Kidney capillary endothelial cell (primary cell): ENCODE measurements at regions not wholly inside any gene's neighbourhood (a gene's known extent, or its start where the extent isn't known, plus 50 kb on each side); places are given as distances from the start of the nearest gene placed in this dataset.
A peak's percentile ranks its signal among the peaks of the same experiment; 100 is the strongest.
"Not testable (repeated sequence)": the region's sequence is repeated elsewhere in the genome, so short reads cannot be mapped to it uniquely, and the experiment has no call there.

ENCODE experiments used
- DNase-seq: peaks from one replicate; pipeline ENCODE4 v3.0.0-alpha.2; 2018; ENCODE audit warnings: low spot score

DNA sequence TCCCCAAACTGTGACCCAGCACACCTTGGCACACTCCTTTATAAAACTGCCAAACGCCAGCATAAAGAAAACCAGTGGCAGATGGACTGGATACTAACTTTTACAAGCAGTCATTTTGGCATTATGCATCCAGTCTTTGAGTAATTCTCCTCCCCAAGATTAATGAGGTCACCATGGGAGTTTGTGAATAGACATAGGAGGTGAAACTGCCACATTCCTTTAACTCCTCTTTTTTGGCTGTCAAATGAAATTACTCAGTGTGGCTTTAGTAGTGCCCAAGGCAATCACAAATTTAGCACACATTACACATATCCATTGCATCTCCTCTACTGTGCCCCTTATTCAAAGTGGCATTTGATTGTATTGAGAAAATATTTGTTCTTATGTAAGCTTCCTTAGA lies 315.3 kb upstream of the FGF13 start:
- DNase-seq = no peak

DNA sequence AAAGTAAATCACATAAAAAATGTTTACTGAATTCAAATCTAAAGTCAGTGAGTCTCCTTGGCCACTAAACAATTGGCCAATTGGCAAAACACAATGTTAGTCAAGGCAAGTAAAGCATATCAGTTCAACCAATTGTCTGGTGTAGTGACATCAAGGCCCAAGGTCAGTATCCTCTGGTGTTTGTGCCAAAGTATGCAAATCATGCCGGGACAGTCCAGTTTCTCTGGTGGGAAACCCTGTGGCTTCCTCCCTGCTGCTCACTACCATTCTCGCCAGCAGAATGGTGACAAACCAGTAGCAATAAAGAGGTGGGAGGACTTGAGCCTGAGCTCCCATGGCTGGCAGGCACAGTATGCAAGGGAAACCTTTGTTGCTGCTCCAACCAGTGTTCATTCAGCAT lies 314.9 kb upstream of the FGF13 start:
- DNase-seq = no peak

GRCh38 chrX:139025816-139026215 lies 314.3 kb upstream of the FGF13 start:
- DNase-seq = no peak

GRCh38 chrX:139023531-139023930 lies 312.0 kb upstream of the FGF13 start:
- no peak for DNase-seq

- DNase-seq = no peak
Measured at GRCh38 chrX:139020801-139021200, 309.3 kb upstream of the FGF13 start.

- no peak for DNase-seq
Measured at GRCh38 chrX:139018436-139018835, 306.9 kb upstream of the FGF13 start.

DNA sequence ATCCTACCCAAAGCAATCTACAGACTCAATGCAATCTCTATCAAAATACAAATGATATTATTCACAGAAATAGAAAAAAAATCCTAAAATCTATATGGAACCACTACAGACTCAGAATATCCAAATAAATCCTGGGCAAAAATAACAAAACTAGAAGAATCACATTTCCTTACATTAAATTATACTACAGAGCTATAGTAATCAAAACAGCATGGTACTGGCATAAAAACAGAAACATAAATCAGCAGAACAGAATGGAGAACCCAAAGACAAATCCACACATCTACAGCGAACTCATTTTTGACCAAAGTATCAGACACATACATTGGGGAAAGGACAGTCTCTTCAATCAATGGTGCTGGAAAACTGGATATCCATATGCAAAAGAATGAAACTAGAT lies 304.1 kb upstream of the FGF13 start:
- no peak for DNase-seq

- DNase-seq = no peak
Measured at GRCh38 chrX:139008185-139008584, 296.7 kb upstream of the FGF13 start.

DNA sequence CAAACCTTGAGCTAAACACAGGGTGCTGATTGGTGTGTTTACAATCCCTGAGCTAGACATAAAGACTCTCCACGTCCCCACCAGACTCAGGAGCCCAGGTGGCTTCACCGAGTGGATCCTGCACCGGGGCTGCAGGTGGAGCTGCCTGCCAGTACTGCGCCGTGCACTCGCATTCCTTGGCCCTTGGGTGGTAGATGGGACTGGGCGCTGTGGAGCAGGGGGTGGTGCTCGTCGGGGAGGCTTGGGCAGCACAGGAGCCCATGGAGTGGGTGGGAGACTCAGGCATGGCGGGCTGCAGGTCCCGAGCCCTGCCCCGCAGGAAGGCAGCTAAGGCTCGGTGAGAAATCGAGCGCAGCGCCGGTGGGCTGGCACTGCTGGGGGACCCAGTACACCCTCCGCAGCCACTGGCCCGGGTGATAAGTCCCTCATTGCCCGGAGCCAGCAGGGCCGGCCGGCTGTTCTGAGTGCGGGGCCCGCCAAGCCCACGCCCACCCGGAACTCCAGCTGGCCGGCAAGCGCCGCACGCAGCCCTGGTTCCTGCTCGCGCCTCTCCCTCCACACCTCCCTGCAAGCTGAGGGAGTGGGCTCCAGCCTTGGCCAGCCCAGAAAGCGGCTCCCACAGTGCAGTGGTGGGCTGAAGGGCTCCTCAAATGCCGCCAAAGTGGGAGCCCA lies 292.5 kb upstream of the FGF13 start:
- DNase-seq = not testable (repeated sequence)

GRCh38 chrX:139002319-139002718 lies 290.8 kb upstream of the FGF13 start:
- DNase-seq = no peak

DNA sequence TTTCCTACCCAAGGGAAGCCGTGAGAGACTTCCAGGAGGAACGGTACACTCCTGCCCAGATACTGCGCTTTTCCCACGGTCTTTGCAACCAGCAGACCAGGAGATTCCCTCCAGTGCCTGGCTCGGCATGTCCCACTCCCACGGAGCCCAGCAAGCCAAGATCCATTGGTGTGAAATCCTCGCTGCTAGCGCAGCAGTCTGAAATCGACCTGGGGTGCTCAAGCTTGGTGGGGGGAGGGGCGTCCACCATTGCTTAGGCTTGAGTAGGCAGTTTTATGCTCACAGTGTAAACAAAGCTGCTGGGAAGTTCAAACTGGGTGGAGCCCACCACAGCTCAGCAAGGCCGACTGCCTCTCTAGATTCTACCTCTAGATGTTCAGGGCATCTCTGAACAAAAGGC lies 284.8 kb upstream of the FGF13 start:
- DNase-seq = no peak

GRCh38 chrX:138995458-138995857 lies 283.9 kb upstream of the FGF13 start:
- DNase-seq = no peak

GRCh38 chrX:138990425-138990824 lies 278.9 kb upstream of the FGF13 start:
- not testable (repeated sequence) for DNase-seq

GRCh38 chrX:138986866-138987265 lies 275.3 kb upstream of the FGF13 start:
- DNase-seq = no peak

GRCh38 chrX:138986235-138986634 lies 274.7 kb upstream of the FGF13 start:
- DNase-seq = no peak

GRCh38 chrX:138982365-138982764 lies 270.8 kb upstream of the FGF13 start:
- DNase-seq = no peak

DNA sequence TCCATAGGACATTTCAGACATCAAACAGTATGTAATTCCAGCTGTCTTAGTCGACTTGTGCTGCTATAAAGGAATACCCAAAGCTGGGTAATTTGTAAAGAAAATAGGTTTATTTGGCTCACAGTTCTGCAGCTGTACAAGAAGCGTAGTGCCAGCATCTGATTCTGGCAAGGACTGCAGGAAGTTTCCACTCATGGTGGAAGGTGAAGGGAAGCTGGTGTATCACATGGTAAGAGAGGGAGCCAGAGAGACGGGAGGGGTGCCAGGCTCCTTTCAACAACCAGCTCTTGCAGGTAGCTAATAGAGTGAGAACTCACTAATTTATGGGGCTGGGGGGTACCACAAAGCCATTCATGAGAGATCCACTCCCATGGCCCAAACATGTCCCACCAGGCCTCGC lies 253.0 kb upstream of the FGF13 start:
- DNase-seq = no peak

DNA sequence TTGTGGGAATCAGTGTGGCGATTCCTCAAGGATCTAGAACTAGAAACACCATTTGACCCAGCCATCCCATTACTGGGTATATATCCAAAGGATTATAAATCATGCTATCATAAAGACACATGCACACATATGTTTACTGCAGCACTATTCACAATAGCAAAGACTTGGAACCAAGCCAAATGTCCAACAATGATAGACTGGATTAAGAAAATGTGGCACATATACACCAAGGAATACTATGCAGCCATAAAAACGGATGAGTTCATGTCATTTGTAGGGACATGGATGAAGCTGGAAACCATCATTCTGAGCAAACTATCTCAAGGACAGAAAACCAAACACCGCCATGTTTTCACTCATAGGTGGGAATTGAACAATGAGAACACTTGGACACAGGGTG lies 250.9 kb upstream of the FGF13 start:
- not testable (repeated sequence) for DNase-seq

DNA sequence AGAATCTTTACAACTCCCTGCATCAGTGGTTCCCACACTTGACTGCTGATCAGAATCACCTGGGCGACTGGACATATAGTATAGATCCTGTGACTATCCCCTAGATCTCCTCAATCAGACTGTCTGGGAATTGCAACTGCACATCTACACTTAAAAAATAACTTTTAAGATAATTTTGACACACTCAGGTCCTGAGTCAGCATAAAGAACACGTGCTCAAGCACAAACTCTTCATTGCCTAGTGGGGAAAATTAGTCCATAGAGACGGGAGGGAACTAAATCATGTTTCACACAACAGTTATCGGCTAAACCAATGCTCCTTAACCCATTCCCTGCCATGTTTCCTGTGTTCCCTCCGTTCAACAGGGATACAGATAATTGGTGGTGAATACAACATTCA lies 243.5 kb upstream of the FGF13 start:
- DNase-seq = no peak

- peak; percentile 7 for DNase-seq
Measured at GRCh38 chrX:138946926-138947325, 235.4 kb upstream of the FGF13 start.

DNA sequence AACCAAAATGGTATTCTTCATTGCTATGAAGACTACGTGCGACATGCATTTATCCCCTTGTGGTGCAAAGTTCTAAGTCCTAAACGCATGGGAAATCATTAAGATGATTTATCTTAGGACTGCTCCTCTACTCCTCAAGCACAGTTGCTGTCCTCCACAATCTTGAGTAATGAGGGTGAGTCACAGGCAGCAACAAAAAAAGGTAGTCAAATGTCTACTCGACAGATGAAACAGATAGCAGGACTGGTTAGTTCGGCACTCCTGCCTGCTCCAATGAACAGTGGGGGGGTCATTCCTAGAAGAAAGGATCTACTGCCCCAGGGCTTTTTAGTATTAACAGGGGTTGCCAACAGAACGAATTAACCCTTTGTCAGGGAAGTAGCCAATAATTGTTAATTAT lies 233.7 kb upstream of the FGF13 start:
- DNase-seq = no peak

DNA sequence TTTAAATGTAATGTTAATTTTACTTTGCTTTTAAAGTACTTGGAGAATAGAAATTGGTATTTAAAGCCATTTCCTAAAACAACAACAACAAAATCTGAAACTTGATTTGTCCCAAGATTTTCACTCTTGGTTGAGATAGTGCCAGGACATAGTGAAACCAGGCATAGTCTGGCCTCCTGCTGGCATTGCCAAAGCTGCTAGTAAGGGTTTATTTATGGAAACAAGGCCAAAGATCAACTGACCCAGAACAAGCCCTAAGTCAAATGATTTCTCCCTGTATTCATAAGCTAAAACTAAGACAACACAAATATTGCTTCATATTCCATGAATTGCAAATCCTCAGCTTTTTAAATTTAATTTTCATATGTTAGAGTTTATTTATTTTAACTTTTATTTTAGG lies 227.5 kb upstream of the FGF13 start:
- DNase-seq = no peak

DNA sequence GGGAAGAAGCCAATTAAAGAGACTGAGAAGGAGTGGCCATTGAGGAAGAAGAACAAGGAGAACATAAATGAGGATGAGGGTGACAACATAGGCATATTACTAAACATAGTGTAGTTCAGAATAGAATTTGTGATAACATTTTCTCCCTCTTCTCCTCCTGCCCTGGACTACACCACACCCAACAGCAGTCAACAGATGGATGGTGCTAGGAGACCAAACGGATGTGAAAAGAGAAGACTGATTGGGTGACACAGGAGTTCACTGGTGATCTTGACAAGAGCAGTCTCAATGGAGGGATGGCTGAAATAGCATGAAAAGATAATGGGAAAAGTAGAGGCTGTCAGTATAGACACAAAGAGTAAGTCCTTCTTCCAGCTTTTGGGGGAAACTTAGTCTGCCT lies 226.5 kb upstream of the FGF13 start:
- no peak for DNase-seq

GRCh38 chrX:138931212-138931611 lies 219.7 kb upstream of the FGF13 start:
- no peak for DNase-seq

GRCh38 chrX:138930583-138930945 lies 219.0 kb upstream of the FGF13 start:
- DNase-seq = no peak
